HG02588 (cell line): ENCODE measurements at regions not wholly inside any gene's neighbourhood (a gene's known extent, or its start where the extent isn't known, plus 50 kb on each side); places are given as distances from the start of the nearest gene placed in this dataset.

Source experiments
- ATAC-seq: cut with Tn5 transposase; IDR thresholded peaks from one replicate; pipeline ENCODE4 v1.9.1; 2021; ENCODE audit warnings: mild to moderate bottlenecking, moderate library complexity; ENCODE audit not compliant: unreplicated experiment

GRCh38 chr6:99080191-99080590 is 132.4 kb upstream of the FBXL4 start:
- no peak for ATAC-seq

- ATAC-seq: no peak
Observed at GRCh38 chr6:99079058-99079457, 131.3 kb upstream of the FBXL4 start.

GRCh38 chr6:99073223-99073622 is 125.5 kb upstream of the FBXL4 start:
- no peak for ATAC-seq

- no peak for ATAC-seq
Observed at GRCh38 chr6:99066044-99066443, 118.3 kb upstream of the FBXL4 start.

- no peak for ATAC-seq
Observed at GRCh38 chr6:99064834-99065233, 117.1 kb upstream of the FBXL4 start.

- ATAC-seq: no peak
Observed at GRCh38 chr6:99036672-99037071, 88.9 kb upstream of the FBXL4 start.

GRCh38 chr6:99032396-99032795 is 84.7 kb upstream of the FBXL4 start:
- no peak for ATAC-seq

- no peak for ATAC-seq
Observed at GRCh38 chr6:99031957-99032356, 84.2 kb upstream of the FBXL4 start.

- ATAC-seq: no peak
Observed at GRCh38 chr6:99030915-99031314, 83.2 kb upstream of the FBXL4 start.

GRCh38 chr6:99026135-99026534 is 78.4 kb upstream of the FBXL4 start:
- ATAC-seq: no peak

GRCh38 chr6:99024089-99024488 is 76.3 kb upstream of the FBXL4 start:
- no peak for ATAC-seq

- no peak for ATAC-seq
Observed at GRCh38 chr6:99022039-99022609, 74.4 kb upstream of the FBXL4 start.

- ATAC-seq: no peak
Observed at GRCh38 chr6:99019381-99019780, 71.6 kb upstream of the FBXL4 start.

GRCh38 chr6:99017150-99017549 is 69.4 kb upstream of the FBXL4 start:
- no peak for ATAC-seq

GRCh38 chr6:99016355-99016754 is 68.6 kb upstream of the FBXL4 start:
- ATAC-seq: peak; percentile 52

- no peak for ATAC-seq
Observed at GRCh38 chr6:99014061-99014460, 66.3 kb upstream of the FBXL4 start.

GRCh38 chr6:99013661-99014060 is 65.9 kb upstream of the FBXL4 start:
- ATAC-seq: no peak

GRCh38 chr6:99013145-99013544 is 65.4 kb upstream of the FBXL4 start:
- no peak for ATAC-seq

GRCh38 chr6:99011151-99011550 is 63.4 kb upstream of the FBXL4 start:
- no peak for ATAC-seq

GRCh38 chr6:99002831-99003230 is 55.1 kb upstream of the FBXL4 start:
- ATAC-seq: no peak

- no peak for ATAC-seq
Observed at GRCh38 chr6:98998103-98998502, 50.4 kb upstream of the FBXL4 start.
